Activated T-cell treated with anti-CD3 and anti-CD28 coated beads for 24 hours (primary cell): ENCODE measurements at regions not wholly inside any gene's neighbourhood (a gene's known extent, or its start where the extent isn't known, plus 50 kb on each side); places are given as distances from the start of the nearest gene placed in this dataset.
"Not testable (repeated sequence)": the region's sequence is repeated elsewhere in the genome, so short reads cannot be mapped to it uniquely, and the experiment has no call there.

Experiments
- DNase-seq: peaks from one replicate; pipeline ENCODE4 v3.0.0-alpha.2; 2020; ENCODE audit warnings: low read depth

DNA sequence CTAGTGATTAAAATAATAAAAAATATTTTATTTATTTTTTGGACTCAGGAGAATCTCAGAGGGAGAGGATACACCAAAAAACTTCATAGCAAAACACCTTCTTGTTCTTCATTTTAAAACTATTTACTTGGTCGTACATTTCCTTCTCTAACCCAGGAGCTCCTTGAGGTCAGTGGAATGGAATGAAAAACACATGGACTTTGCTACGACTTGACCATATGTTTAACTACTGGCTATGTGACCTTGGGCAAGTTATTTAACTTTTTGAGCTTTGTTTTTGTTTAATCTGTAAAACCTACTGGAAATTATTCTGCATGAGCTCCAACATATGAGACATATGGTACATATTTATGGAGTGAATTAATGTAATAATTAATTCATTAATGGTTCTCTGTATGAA is 1005.5 kb upstream of the CITED2 start:
- no peak for DNase-seq

DNA sequence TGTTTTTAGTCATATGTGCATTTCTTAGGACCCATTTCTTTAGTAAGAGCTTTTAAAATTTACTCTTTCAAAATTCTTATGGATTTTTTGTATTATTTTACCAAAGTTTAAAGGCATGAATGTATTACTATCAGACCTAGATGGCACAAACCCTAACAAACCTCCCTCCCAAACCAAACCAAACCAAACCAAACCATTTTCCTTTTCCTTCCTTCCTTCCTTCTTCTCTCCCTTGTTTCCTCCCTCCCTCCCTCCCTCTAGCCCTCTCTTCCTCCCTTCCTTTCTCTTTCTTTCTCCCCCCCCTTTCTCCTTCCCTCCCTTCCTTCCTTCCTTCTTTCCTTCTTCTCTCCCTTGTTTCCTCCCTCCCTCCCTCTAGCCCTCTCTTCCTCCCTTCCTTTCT is 1001.8 kb upstream of the CITED2 start:
- no peak for DNase-seq

DNA sequence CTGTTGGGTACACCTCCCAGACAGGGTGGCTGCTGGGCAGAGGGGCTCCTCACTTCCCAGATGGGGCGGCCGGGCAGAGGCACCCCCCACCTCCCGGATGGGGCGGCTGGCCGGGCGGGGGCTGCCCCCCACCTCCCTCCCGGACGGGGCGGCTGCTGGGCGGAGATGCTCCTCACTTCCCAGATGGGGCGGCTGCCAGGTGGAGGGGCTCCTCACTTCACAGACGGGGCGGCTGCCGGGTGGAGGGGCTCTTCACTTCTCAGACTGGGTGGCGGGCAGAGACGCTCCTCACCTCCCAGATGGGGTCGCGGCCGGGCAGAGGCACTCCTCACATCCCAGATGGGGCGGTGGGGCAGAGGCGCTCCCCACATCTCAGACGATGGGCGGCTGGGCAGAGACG is 999.3 kb upstream of the CITED2 start:
- DNase-seq = not testable (repeated sequence)

DNA sequence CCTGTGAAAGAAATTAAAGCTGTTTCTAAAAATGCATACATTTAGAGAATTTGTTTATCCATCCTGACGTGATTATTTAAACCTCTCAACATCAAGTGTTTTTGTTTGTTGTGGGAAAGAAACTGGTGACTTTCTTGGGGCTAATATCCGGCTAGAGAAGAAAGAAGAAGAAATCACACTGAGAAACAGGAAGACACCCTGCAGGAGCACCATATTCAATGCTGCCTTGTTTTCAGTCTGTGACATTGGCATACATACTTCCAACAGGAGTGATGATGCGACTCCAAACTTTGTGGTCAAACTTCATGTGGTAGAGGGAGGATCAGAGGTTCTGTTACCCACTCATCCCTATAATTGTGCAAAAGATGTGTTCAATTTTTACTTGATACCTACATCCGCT is 997.6 kb upstream of the CITED2 start:
- no peak for DNase-seq

DNA sequence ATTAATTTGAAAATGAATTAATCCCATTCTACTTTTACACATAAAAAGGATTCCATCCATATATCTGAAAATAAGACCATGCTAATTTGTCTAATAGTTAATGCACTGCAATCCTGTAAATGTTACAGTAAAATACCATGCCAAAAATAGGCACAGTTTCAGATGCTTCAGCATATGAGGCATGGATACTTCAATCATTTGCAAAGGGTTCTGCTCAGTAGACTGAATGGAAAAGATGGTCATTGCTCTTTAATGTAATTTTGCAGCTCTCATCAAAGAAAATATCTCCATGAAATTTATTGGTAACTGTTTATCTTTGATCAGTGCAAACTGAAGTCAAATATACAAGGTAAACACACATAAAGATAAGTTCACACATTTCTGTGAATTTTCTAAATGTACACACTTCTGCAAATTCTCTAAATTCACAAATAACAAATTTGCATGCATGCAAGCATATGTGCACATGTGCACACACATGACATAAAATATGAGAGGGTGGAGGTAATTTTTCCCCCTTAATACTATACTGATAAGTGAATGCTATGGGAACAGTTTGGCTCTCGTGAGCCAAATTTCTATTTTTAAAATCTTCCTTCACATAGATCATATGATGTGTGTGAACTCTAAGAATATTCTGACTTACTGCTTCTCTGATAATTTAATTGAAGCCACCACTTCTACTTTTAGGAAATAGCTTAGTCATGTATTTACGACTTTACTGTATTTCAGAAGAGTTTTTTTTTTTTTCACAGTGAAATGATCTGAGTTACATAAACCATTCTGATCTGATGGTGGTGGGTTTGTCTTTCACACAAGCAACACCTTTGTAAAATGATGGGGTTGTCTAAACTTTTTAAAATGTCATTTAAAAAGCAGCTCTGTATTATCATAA is 996.8 kb upstream of the CITED2 start:
- DNase-seq = no peak

DNA sequence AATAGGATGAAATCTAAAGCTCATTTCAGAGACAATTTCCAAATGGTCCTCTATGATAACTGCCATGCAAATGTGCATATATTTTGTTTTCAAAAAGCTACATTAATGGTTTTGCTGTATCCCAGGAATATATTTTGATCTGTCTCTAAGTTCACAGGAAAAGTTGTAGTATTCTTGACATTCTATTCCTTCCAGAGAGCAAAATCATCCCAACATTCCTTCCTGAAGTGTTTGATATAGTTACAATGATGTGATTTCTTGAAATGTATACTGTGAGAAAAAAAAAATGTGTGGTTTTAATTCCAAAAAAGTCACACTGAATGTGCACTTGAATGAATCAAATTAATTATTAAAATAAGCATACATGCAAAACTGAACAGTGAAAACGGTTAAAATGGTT is 996.0 kb upstream of the CITED2 start:
- no peak for DNase-seq

DNA sequence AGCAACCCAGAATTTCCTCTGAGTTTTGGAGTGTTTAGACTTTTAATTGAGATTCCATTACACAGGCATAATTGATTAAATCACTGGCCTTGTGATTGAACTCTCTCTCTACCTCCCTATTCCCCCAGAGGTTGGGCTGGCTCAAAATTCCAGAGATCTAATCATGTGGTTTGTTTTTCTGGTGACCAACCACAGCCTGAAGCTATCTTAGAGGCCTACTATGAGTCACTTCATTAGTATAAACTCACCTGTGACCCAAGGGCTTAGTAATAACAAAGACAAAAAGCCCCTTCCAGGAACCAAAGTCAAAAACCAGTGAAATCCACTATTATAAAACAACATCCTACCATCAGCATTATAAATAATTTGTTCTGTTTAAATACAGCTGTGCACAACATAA is 992.5 kb upstream of the CITED2 start:
- no peak for DNase-seq

DNA sequence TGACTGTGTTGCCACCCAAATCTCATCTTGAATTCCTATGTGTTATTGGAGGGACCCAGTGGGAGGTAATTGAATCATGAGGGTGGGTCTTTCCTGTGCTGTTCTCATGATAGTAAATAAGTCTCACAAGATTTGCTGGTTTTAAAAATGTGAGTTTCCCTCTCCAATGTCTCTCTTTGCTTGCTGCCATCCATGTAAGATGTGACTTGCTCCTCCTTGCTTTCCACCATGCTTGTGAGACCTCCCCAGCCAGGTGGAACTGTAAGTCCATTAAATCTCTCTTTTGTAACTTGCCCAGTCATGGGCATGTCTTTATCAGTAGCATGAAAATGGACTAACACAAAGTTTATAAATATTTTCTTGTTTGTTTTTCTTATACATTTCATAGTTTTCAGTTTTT is 990.5 kb upstream of the CITED2 start:
- no peak for DNase-seq

DNA sequence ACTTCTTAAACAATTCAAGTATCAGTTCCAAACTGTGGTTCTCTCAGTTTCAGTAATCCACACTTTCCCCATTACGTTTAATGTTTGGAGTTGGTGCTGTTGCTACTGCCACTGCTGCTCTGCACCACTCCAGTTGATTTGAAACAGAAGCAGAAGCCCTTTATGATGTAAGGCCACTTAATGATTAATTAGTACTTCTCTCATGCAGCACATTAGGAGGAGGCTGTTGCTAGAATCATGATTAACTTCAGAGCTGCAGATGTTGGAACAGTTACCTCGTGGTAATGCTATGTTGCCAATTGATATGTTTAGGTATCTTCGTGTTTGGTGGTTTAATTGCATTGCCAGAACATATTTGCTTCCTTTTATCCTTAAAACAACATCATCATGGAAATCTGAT is 986.2 kb upstream of the CITED2 start:
- DNase-seq = no peak

DNA sequence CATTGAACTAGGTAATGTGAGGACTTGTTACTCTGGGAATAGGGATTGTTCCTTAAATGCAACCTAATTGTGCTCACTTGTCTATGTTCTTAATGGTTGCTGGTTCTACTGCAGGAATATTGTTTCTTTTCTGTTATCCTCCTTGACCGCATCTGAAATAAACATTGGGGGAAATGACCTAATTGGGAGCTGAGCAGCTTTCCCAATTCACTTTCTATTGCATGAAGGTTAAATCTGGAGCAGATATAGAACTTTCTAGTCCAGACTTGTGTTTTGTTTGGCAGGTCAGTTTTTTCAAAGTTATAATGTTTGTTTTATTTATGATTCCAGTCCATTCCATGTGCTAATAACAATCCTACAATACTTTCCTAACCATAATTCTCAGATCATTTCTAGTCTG is 981.0 kb upstream of the CITED2 start:
- DNase-seq = no peak

DNA sequence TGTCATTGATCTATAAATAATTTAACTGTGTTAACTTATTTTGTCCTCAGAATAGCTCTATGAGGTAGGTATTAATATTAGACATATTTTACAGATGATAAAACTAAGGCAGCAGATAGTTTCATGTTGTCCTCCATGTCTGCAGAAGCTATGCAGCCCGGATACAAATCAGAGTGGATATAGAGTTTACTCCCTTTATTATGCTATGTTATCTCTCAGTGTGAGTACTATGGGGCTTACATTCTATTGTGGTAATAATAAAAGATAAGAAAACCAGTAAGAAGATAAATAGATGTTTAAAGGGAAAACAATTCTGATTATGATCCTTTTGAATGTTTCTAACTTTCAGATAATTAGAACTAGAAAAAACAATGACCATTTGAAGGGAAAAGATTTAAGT is 979.8 kb upstream of the CITED2 start:
- no peak for DNase-seq

DNA sequence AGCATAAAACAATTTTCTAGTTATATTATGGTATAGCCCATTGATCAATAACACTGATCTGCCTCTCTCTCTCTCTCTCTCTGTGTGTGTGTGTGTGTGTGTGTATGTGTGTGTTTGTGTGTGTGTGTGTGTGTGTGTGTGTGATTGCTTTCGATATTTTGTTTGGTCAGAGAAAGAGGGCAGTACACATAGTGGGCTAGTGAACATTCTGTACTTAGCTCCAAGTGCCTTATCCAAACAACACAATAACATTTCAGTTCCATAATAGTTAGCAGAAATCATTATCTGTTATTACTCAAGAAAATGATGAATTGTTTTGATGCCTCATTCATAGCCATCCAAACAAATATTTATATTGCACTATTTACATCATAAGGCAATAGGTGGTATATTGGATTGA is 979.1 kb upstream of the CITED2 start:
- no peak for DNase-seq

DNA sequence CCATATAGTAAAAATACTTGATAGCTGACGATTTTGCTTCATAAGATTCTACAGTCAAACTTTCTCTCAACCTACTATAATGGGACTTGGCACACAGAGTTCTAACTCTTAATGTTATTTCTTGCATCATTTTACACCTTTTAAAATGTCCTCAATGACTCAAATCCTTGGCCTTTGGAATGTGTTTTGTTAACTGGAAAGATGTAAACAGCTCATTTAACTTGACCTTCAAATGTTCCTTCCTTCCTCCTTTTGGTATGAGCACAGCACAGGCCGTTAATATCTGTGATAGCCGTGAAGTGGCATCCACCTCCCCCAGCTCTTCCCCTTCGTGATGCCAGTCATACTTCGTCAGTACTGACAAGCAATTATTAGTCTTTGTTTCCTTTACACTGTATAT is 972.0 kb upstream of the CITED2 start:
- no peak for DNase-seq

DNA sequence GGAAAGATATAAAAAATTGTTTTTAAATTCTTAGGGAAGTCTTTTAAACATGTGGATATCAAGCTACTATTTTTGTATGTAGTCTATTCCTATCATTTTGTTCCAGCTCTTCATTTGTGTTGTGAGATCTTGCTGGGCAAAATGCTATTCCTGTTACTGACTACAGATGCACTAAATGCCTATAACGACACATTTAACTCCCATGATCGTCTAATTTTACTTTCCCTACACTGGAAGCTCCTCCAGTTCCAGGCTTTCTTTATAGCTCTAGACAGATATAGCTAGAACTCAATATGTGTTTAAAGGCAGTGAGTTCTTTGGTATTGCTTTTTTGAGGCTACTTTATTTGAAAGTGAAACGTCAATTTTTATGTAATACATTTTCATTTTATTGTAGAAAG is 971.5 kb upstream of the CITED2 start:
- no peak for DNase-seq

DNA sequence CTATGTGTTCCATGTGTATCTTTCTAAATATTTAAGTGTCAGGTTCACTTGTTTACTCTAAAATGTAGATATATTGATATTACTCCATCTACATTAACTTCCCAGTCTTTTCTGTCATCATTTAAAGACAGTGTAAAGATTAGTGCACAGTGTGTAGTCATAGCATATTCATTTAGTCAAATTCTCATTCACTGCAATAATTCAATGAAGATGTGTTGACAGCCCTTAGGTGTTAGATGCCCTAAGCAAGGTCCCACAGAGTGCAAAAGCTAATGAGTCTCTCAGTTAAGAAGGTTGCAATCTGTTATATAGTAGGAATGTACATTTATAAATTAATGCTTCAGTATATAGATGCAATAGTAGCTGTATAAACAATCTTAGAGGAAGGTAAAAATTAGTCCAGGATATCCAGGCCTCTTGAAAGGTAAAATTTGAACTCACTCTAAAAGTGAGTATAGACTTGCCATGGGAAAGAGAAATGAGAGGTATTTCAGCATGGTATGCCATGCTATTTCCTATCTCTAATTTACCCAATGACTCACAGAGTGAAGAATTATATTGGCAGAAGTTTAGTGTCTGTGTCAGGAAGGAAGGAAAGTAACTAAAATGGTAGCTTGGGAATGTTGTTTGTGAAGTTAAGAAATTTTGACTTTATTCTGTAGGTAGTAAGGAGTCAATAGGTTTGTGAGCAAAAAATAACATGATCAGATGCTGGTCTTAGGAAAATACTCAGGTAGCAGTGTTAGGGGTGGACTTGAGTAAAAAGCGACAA is 969.9 kb upstream of the CITED2 start:
- DNase-seq = no peak

DNA sequence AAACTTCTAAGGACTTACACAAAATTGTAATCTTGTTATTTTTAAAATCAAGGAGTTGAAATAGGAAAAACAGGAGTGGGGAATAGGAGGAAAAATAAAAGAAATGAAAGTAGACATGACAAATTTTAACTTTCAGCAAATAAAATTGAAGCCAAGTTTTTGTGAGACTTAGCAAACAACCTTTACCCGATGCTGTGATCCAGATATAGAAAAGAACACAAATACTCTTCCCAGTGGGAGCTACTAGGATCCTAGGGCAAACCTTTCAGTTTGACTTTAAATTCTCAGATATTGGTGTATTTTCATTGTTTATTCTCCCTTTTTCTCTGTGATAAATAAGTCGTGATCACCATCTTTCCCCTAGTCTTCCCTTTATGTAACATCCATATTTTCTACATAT is 968.7 kb upstream of the CITED2 start:
- DNase-seq = no peak

DNA sequence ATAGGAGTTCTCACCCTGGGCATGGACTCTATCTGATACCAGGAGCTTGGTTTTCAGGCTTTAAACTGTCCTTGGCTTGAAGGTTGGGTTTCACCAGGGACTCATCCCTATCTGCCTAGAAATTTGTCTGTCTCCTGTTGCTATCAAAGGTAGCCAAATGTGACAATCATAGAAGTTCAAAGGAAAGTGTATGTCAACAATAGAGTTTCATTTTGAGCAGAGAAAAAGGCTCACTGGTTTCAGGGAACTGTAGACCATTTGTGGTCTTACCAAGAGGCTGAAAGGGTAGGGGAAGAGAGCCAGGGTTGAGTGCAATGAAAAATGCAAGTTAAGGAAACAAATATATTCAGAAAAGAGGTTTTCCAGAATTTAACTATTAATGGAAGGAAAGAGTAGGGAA is 966.8 kb upstream of the CITED2 start:
- DNase-seq = no peak

DNA sequence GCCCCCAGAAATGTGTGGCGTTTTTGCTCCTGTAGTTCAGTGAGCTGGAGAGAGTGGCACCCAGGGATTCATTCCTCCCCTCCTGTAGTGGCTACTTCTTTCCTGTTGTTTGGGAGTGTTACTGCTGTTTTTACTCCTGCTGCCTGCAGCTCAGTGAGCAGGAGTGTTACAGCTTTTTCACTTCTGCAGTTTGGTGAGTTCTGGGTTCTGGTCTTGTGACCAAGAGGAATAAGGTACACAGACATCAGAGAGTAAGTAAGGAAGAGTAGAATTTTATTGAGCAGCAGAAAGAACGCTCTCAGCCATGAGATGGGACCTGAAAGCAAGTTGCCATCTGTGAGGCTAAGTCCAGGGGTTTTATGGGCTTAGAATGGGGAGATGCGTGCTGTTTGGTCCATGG is 966.3 kb upstream of the CITED2 start:
- no peak for DNase-seq

DNA sequence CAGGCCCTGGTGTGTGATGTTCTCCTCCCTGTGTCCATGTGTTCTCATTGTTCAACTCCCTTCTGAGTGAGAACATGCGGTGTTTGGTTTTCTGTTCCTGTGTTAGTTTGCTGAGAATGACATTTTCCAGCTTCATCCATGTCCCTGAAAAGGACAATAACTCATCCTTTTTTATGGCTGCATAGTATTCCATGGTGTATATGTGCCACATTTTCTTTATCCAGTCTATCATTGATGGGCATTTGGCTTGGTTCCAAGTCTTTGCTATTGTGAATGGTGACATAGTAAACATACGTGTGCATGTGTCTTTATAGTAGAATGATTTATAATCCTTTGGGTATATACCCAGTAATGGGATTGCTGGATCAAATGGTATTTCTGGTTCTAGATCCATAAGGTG is 964.6 kb upstream of the CITED2 start:
- DNase-seq = not testable (repeated sequence)

DNA sequence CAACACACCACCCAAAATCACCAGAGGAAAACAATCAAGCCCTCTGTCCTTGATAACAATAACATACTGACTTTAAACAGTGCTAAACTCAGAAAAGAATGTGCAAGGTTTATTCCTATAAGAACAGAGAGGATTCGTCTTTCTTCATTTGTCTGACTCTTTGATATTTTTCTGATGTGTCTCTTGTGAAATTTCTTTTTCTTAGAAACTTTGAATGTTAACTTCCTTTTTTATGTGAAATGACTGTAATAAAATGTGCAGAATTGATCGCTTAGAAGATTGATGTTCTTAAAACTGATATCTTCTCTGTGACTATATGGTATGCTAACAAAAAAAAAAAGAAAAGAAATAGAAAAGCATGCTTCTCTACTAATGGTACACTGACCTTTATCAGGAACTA is 947.4 kb upstream of the CITED2 start:
- DNase-seq = no peak

DNA sequence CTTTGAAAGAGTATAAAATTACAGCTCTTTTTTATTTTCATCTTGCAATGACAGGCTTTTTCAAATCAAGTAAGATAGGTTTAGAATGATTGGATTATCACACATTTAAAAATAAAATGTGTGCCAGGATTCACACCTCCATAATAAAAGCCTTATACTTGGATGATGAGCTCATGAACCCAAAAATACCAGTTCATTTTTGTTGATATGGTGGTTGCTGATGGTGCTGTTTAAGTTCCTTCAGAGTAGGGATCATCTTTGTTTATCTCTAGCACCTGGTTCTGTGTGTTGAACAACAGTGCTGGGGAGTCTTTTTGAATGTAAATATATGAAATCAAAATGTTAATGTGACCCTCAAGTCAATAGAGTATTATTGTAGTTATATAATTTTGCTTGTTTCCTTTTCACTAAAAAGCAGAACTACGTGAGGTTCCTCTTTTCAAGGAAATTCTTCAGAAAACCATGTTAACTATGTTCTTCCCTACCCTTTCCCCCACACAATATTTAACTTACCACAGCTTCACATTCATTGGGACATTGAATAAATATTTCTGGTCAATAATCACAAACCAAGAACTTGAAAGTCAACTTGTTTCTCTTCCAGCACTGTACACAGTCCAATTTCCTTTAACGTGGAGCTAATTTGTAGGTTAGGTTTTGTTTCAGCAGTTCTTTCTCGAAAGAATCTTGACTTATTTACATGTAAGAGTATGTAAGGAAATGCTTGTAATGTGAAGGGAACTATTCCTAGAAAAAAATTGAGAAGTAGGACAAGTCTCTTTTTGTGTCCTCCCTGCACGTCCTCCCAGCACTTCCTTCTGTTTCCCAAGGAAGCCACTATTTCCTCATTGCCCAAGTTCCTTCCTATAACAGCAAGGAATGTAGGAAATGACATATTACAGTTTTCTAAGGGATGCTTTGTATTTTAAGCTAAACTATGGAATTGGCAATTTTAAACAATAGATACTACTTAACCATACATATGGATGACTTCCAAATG is 945.9 kb upstream of the CITED2 start:
- DNase-seq = no peak

DNA sequence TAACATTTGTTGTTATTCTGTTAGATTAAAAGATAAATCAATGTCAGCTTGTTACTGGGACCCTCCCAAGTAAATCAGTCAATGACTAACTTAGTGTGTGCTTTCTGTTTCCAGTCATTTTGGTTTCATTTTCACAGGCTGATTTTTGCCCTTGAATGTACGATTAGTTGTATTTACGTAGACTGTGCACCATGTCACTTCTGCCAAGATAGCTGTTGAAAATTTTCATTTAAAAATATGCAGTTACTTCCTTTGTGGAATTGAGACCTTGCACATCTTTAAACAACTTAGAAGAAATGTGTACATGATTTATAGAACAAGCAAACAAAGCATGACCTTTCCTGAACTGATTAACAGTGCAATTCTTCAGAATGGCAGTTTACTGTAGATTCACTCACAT is 944.8 kb upstream of the CITED2 start:
- DNase-seq = no peak
